Ovary (tissue), 3 donors: ENCODE measurements at regions not wholly inside any gene's neighbourhood (a gene's known extent, or its start where the extent isn't known, plus 50 kb on each side); places are given as distances from the start of the nearest gene placed in this dataset.

Source experiments
- CTCF ChIP-seq, 3 donors: fragments of 450-650 bp in 2 of 3; fragments of 200-600 bp in 1 of 3; IDR thresholded peaks; one replicate each; pipeline versions ENCODE4 v1.5.1 to v1.8.0; 2016 to 2022; ENCODE audit warnings: antibody characterized with exemption in 3 of 3, mild to moderate bottlenecking in 1 of 3
- POLR2A ChIP-seq: fragments of 450-650 bp; IDR thresholded peaks from one replicate; pipeline ENCODE4 v1.6.1; 2017; ENCODE audit warnings: antibody characterized with exemption, mild to moderate bottlenecking, moderate library complexity
- donor health status: DM: no; HTN: no; CAD: no.

DNA sequence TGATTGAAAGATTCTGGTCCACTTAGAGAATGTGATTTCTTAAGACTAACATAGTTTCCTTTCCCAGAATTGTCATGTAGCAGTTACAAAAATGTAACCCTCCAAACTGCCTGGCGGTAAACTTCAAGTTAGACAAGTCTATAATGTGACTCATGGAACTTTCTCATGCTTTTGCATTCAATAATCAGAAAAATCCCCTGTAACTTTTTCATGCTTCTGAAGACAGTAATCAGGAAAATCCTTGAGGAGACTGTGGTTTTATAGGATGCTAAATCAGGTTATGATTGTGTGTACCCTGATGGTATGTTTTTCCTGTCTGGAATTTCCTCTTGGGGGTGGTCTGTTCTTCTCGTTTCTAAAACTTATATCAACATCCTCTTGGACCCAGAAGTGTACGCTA, 74.0 kb upstream of the RARB start:
- TF ChIP-seq CTCF (IDR thresholded peaks at IDR 0.05) = no peak
- no peak for TF ChIP-seq POLR2A
